ENCODE measurements at regions not wholly inside any gene's neighbourhood (a gene's known extent, or its start where the extent isn't known, plus 50 kb on each side); places are given as distances from the start of the nearest gene placed in this dataset.

DNA sequence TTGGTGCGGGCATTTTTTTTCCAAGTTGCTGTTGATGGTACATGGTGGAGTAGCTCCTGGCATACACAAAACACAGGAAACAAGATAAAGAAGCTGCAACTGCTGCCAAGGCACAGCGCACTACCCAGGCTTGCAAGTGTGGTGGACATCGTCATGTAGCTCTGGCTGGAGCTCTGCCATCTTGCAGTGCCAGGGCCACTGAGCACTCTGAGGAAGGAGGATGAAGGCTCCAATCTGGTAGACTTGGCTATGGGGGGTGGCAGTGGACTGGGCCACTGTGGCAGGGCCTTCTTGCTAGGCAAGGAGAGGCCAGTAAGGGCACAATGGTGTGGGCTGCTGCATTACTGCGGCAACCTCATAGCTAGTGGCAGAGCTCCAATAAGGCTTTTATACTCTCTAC, 263.5 kb downstream of the CENPW start:
- ChIA-PET POLR2A (no interaction called here), CTCF (no interaction called here)
- DNase-seq (ENCODE audit: unreplicated experiment), result no peak
- no peaks in the 10 kb centered on the region for H3K36me3 Mint-ChIP-seq (ENCODE audit: insufficient read depth, unreplicated experiment)
- TF ChIP-seq CTCF (IDR thresholded peaks at IDR 0.05; ENCODE audit: unreplicated experiment), result no peak
- no peak overlapping the region for H3K4me3 Mint-ChIP-seq (ENCODE audit: unreplicated experiment)
- peaks cover 54% of the 10 kb centered on the region for H3K27me3 Mint-ChIP-seq (ENCODE audit: insufficient read depth, unreplicated experiment)
- no TSS peak for BruUV-seq (replicated peaks)
- H3K4me1 Mint-ChIP-seq (ENCODE audit: insufficient read depth, unreplicated experiment), result no peaks in the 10 kb centered on the region
- no peaks in the 10 kb centered on the region for H3K9me3 Mint-ChIP-seq (ENCODE audit: unreplicated experiment)
- intact Hi-C loops (cut with micrococcal nuclease), result no loop called here
- H3K27ac Mint-ChIP-seq (ENCODE audit: low read depth, unreplicated experiment), result no peak overlapping the region

DNA sequence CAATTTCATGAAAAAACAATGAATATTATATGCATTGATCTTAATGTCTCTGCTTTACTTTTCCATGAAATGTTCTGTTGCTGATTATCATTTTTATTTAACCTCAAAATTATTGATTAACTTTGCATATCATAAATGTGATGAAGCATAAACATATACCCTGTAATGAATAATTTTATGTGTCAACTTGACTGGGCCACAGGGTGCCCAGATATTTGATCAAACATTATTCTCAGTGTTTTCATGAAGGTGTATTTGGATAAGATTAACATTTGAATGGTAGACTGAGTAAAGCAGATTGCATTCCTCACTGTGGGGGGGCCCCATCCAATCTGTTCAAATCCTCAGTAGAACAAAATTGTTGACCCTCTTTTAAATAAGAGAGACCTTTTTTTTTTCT, 265.2 kb downstream of the CENPW start:
- intact Hi-C loops (cut with micrococcal nuclease), result no loop called here
- Mint-ChIP-seq H3K27me3 (ENCODE audit: insufficient read depth, unreplicated experiment) (peaks cover 39% of the 10 kb centered on the region), H3K4me1 (ENCODE audit: insufficient read depth, unreplicated experiment) (no peaks in the 10 kb centered on the region), H3K4me3 (ENCODE audit: unreplicated experiment) (no peak overlapping the region), H3K9me3 (ENCODE audit: unreplicated experiment) (no peaks in the 10 kb centered on the region), H3K27ac (ENCODE audit: low read depth, unreplicated experiment) (no peak overlapping the region), H3K36me3 (ENCODE audit: insufficient read depth, unreplicated experiment) (no peaks in the 10 kb centered on the region)
- ChIA-PET POLR2A (no interaction called here), CTCF (interaction anchor here (0.7 kb wide), 1 partner anchor 265 kb away, joined by 3 read pairs; no protein-coding TSS in a partner anchor)
- DNase-seq (ENCODE audit: unreplicated experiment), result no peak
- no peak for TF ChIP-seq CTCF (IDR thresholded peaks at IDR 0.05; ENCODE audit: unreplicated experiment)
- no TSS peak for BruUV-seq (replicated peaks)

DNA sequence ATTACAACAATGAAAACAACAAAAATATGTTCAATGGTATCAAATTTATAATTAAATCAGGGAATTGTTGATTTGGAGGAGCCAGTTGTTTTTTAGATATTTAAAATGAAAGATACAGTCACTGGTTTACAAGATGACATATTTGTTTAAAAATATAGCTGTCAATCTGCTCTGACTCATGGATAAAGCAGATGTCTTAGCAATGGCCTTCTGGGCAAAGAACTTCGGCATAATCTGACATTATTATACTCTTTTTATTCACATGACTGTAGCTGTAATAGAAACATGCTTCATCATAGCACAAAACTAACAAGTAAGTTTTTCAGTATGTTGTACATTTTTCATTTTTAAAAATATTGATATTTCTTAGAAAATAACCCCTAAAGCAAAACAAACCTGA, 267.4 kb downstream of the CENPW start:
- H3K4me1 Mint-ChIP-seq (ENCODE audit: insufficient read depth, unreplicated experiment), result no peaks in the 10 kb centered on the region
- ChIA-PET CTCF (interaction anchor here (0.8 kb wide), 1 partner anchor 338 kb away, joined by 3 read pairs; no protein-coding TSS in a partner anchor), POLR2A (no interaction called here)
- H3K27me3 Mint-ChIP-seq (ENCODE audit: insufficient read depth, unreplicated experiment), result peaks cover 31% of the 10 kb centered on the region
- H3K4me3 Mint-ChIP-seq (ENCODE audit: unreplicated experiment), result no peak overlapping the region
- TF ChIP-seq CTCF (IDR thresholded peaks at IDR 0.05; ENCODE audit: unreplicated experiment), result no peak
- no peaks in the 10 kb centered on the region for H3K36me3 Mint-ChIP-seq (ENCODE audit: insufficient read depth, unreplicated experiment)
- BruUV-seq (replicated peaks), result no TSS peak
- no peak overlapping the region for H3K27ac Mint-ChIP-seq (ENCODE audit: low read depth, unreplicated experiment)
- intact Hi-C loops (cut with micrococcal nuclease), result no loop called here
- H3K9me3 Mint-ChIP-seq (ENCODE audit: unreplicated experiment), result no peaks in the 10 kb centered on the region
- no peak for DNase-seq (ENCODE audit: unreplicated experiment)

DNA sequence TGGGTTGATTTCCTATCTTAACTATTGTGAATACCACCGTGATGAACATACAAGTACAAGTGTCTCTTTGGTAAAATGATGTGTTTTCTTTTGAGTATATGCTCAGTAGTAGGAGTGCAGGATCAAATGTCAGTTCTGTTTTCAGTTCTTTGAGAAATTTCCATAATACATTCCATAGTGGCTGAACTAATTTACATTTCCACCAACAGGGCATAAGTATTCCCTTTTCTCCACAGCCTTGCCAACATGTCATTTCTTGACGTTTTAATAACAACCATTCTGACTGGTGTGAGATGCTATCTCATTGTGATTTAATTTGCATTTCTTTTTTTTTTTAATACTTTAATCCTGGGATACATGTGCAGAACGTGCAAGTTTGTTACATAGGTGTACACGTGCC, 268.8 kb downstream of the CENPW start:
- H3K36me3 Mint-ChIP-seq (ENCODE audit: insufficient read depth, unreplicated experiment), result no peaks in the 10 kb centered on the region
- ChIA-PET POLR2A (no interaction called here), CTCF (no interaction called here)
- no peak overlapping the region for H3K27ac Mint-ChIP-seq (ENCODE audit: low read depth, unreplicated experiment)
- intact Hi-C loops (cut with micrococcal nuclease), result no loop called here
- no peak for TF ChIP-seq CTCF (IDR thresholded peaks at IDR 0.05; ENCODE audit: unreplicated experiment)
- DNase-seq (ENCODE audit: unreplicated experiment), result no peak
- no peaks in the 10 kb centered on the region for H3K9me3 Mint-ChIP-seq (ENCODE audit: unreplicated experiment)
- H3K27me3 Mint-ChIP-seq (ENCODE audit: insufficient read depth, unreplicated experiment), result peaks cover 22% of the 10 kb centered on the region
- H3K4me3 Mint-ChIP-seq (ENCODE audit: unreplicated experiment), result no peak overlapping the region
- H3K4me1 Mint-ChIP-seq (ENCODE audit: insufficient read depth, unreplicated experiment), result no peaks in the 10 kb centered on the region
- BruUV-seq (replicated peaks), result no TSS peak

Data from MCF 10A (cell line).